ENCODE measurements at regions not wholly inside any gene's neighbourhood (a gene's known extent, or its start where the extent isn't known, plus 50 kb on each side); places are given as distances from the start of the nearest gene placed in this dataset.
A peak's percentile ranks its signal among the peaks of the same experiment; 100 is the strongest.
"Not testable (repeated sequence)": the region's sequence is repeated elsewhere in the genome, so short reads cannot be mapped to it uniquely, and the experiment has no call there.

GRCh38 chr1:208335371-208336136 is 91.4 kb upstream of the PLXNA2 start:
- Mint-ChIP-seq H3K27ac (no peak overlapping the region), H3K9me3 (no peaks in the 10 kb centered on the region), H3K36me3 (no peaks in the 10 kb centered on the region)
- ATAC-seq (no peak), DNase-seq (ENCODE audit: low spot score in 2 of 2) (no peak)

- ATAC-seq (no peak), DNase-seq (ENCODE audit: low spot score in 2 of 2) (no peak)
- Mint-ChIP-seq H3K27ac (no peak overlapping the region), H3K36me3 (no peaks in the 10 kb centered on the region), H3K9me3 (no peaks in the 10 kb centered on the region)
Measured at GRCh38 chr1:208336137-208336518, 91.9 kb upstream of the PLXNA2 start.

GRCh38 chr1:208339911-208340310 is 95.7 kb upstream of the PLXNA2 start:
- no peaks in the 10 kb centered on the region for H3K36me3 Mint-ChIP-seq
- H3K9me3 Mint-ChIP-seq = no peaks in the 10 kb centered on the region
- DNase-seq (ENCODE audit: low spot score in 2 of 2) = no peak
- H3K27ac Mint-ChIP-seq = no peak overlapping the region
- ATAC-seq = no peak

- ATAC-seq (no peak), DNase-seq (ENCODE audit: low spot score in 2 of 2) (no peak)
- Mint-ChIP-seq H3K9me3 (no peaks in the 10 kb centered on the region), H3K27ac (peak overlapping the region in 1 of 2 donors; percentile 39), H3K36me3 (no peaks in the 10 kb centered on the region)
Measured at GRCh38 chr1:208343226-208343625, 99.0 kb upstream of the PLXNA2 start.

- Mint-ChIP-seq H3K36me3 (no peaks in the 10 kb centered on the region), H3K27ac (no peak overlapping the region), H3K9me3 (no peaks in the 10 kb centered on the region)
- ATAC-seq = no peak
- no peak for DNase-seq (ENCODE audit: low spot score in 2 of 2)
Measured at GRCh38 chr1:208344202-208344857, 100.1 kb upstream of the PLXNA2 start.

- ATAC-seq (no peak), DNase-seq (ENCODE audit: low spot score in 2 of 2) (no peak)
- H3K27ac Mint-ChIP-seq = no peak overlapping the region
- H3K9me3 Mint-ChIP-seq = no peaks in the 10 kb centered on the region
- H3K36me3 Mint-ChIP-seq = no peaks in the 10 kb centered on the region
Measured at GRCh38 chr1:208347191-208347590, 103.0 kb upstream of the PLXNA2 start.

GRCh38 chr1:208349694-208350330 is 105.6 kb upstream of the PLXNA2 start:
- ATAC-seq = no peak
- DNase-seq (ENCODE audit: low spot score in 2 of 2) = no peak
- Mint-ChIP-seq H3K36me3 (no peaks in the 10 kb centered on the region), H3K27ac (no peak overlapping the region), H3K9me3 (peaks cover 0 to 4% of the 10 kb centered on the region in 2 donors)

- ATAC-seq (no peak), DNase-seq (ENCODE audit: low spot score in 2 of 2) (no peak)
- no peaks in the 10 kb centered on the region for H3K36me3 Mint-ChIP-seq
- H3K27ac Mint-ChIP-seq = no peak overlapping the region
- peaks cover 0 to 4% of the 10 kb centered on the region in 2 donors for H3K9me3 Mint-ChIP-seq
Measured at GRCh38 chr1:208350815-208351214, 106.6 kb upstream of the PLXNA2 start.

GRCh38 chr1:208351838-208352237 is 107.7 kb upstream of the PLXNA2 start:
- Mint-ChIP-seq H3K36me3 (no peaks in the 10 kb centered on the region), H3K27ac (no peak overlapping the region), H3K9me3 (peaks cover 0 to 4% of the 10 kb centered on the region in 2 donors)
- DNase-seq (ENCODE audit: low spot score in 2 of 2) (no peak), ATAC-seq (no peak)

- DNase-seq (ENCODE audit: low spot score in 2 of 2); H3K36me3 Mint-ChIP-seq; H3K9me3 Mint-ChIP-seq; H3K27ac Mint-ChIP-seq; ATAC-seq: not testable (repeated sequence)
Measured at GRCh38 chr1:208353797-208354196, 109.6 kb upstream of the PLXNA2 start.

- Mint-ChIP-seq H3K27ac (no peak overlapping the region), H3K36me3 (no peaks in the 10 kb centered on the region), H3K9me3 (peaks cover 0 to 8% of the 10 kb centered on the region in 2 donors)
- DNase-seq (ENCODE audit: low spot score in 2 of 2) (no peak), ATAC-seq (no peak)
Measured at GRCh38 chr1:208357644-208358507, 113.7 kb upstream of the PLXNA2 start.

GRCh38 chr1:208358651-208359050 is 114.5 kb upstream of the PLXNA2 start:
- Mint-ChIP-seq H3K27ac (no peak overlapping the region), H3K36me3 (no peaks in the 10 kb centered on the region), H3K9me3 (peaks cover 0 to 8% of the 10 kb centered on the region in 2 donors)
- ATAC-seq (no peak), DNase-seq (ENCODE audit: low spot score in 2 of 2) (no peak)

- no peak for DNase-seq (ENCODE audit: low spot score in 2 of 2)
- no peaks in the 10 kb centered on the region for H3K36me3 Mint-ChIP-seq
- no peak for ATAC-seq
- H3K27ac Mint-ChIP-seq = no peak overlapping the region
- peaks cover 0 to 4% of the 10 kb centered on the region in 2 donors for H3K9me3 Mint-ChIP-seq
Measured at GRCh38 chr1:208362011-208362410, 117.8 kb upstream of the PLXNA2 start.

GRCh38 chr1:208366559-208366958 is 122.4 kb upstream of the PLXNA2 start:
- Mint-ChIP-seq H3K27ac (no peak overlapping the region), H3K36me3 (no peaks in the 10 kb centered on the region), H3K9me3 (no peaks in the 10 kb centered on the region)
- DNase-seq (ENCODE audit: low spot score in 2 of 2) (no peak), ATAC-seq (no peak)

GRCh38 chr1:208369045-208369444 is 124.9 kb upstream of the PLXNA2 start:
- Mint-ChIP-seq H3K9me3 (no peaks in the 10 kb centered on the region), H3K27ac (no peak overlapping the region), H3K36me3 (no peaks in the 10 kb centered on the region)
- DNase-seq (ENCODE audit: low spot score in 2 of 2) = no peak
- no peak for ATAC-seq

- H3K36me3 Mint-ChIP-seq = no peaks in the 10 kb centered on the region
- no peak overlapping the region for H3K27ac Mint-ChIP-seq
- no peaks in the 10 kb centered on the region for H3K9me3 Mint-ChIP-seq
- DNase-seq (ENCODE audit: low spot score in 2 of 2) = no peak
- no peak for ATAC-seq
Measured at GRCh38 chr1:208369658-208370057, 125.5 kb upstream of the PLXNA2 start.

All from activated naive CD4-positive, alpha-beta T cell treated with anti-CD3 and anti-CD28 coated beads, Interleukin-2, amount 50 U/mL, for 72 hours (primary cell).